HCT116 (cell line): ENCODE measurements at regions not wholly inside any gene's neighbourhood (a gene's known extent, or its start where the extent isn't known, plus 50 kb on each side); places are given as distances from the start of the nearest gene placed in this dataset.

Experiments
- ATAC-seq: fragments of 200-7000 bp; cut with Tn5 transposase; 2 replicates; pipeline ENCODE4 v1.9.1; 2020; ENCODE audit warnings: mild to moderate bottlenecking, moderate library complexity
- BruUV-seq: library from RNA; stranded (reverse); fragments of 400-500 nt; replicated peaks from 2 replicates; lab custom pipeline; 2021; lab: Mats Ljungman, UMichigan
- CTCF ChIA-PET: fragments of 300-600 bp; sonication (Branson Sonifier 250); formaldehyde crosslinking; loops from one replicate; lab custom pipeline; 2021; ENCODE audit warnings: antibody characterized with exemption; lab: Charles Lee
- POLR2A ChIA-PET: fragments of 300-600, 350-600 bp; sonication (Branson Sonifier 250); formaldehyde crosslinking; loops from one replicate; lab custom pipeline; 2021; ENCODE audit warnings: antibody characterized with exemption; lab: Charles Lee
- RAD21 ChIA-PET, 2 experiments: fragments of 300-600 bp; sonication (Branson Sonifier 250); formaldehyde crosslinking; loops; one replicate each; lab custom pipeline; 2023; ENCODE audit warnings: low total read pairs in 2 of 2; ENCODE audit not compliant: uncharacterized antibody in 2 of 2, unreplicated experiment in 2 of 2, low non-redundant PET in 1 of 2; lab: Charles Lee
- DNase-seq: peaks from one replicate; pipeline ENCODE4 v3.0.0-alpha.2; 2010; ENCODE audit warnings: low read depth, low spot score
- H2AFZ ChIP-seq: fragments of 200-600 bp; shearing (Covaris generic), sonication (generic); 2 replicates; pipeline ENCODE4 v1.6.1; 2017; ENCODE audit warnings: low read depth, mixed run types, mixed read lengths, antibody characterized with exemption, low read length; ENCODE audit not compliant: poor library complexity, severe bottlenecking
- H3K27ac ChIP-seq: 2 replicates; pipeline ENCODE4 v1.5.1; 2012; ENCODE audit warnings: low read depth, low read length
- H3K27me3 ChIP-seq: fragments of 200-600 bp; sonication (generic); 2 replicates; pipeline ENCODE4 v1.6.1; 2016; ENCODE audit warnings: mixed run types, low read length, mixed read lengths; ENCODE audit not compliant: insufficient read depth
- H3K36me3 ChIP-seq, 2 experiments: fragments of 200-500 bp in 1 of 2; fragments of 200-600 bp in 1 of 2; sonication (Bioruptor generic) in 1 of 2; sonication (generic) in 1 of 2; 2 replicates each; pipeline versions ENCODE4 v1.5.1 to v1.6.1; 2014 to 2016; ENCODE audit warnings: low read length in 2 of 2, inconsistent platforms in 1 of 2, mixed read lengths in 1 of 2, mixed run types in 1 of 2; ENCODE audit not compliant: insufficient read depth in 2 of 2, control insufficient read depth in 1 of 2
- H3K4me1 ChIP-seq, 2 experiments: fragments of 200-600 bp in 1 of 2; sonication (generic) in 1 of 2; 2 replicates each; pipeline versions ENCODE4 v1.5.1 to v1.6.1; 2012 to 2017; ENCODE audit warnings: low read length in 2 of 2, inconsistent platforms in 1 of 2, mild to moderate bottlenecking in 1 of 2, mixed read lengths in 1 of 2, mixed run types in 1 of 2, moderate library complexity in 1 of 2; ENCODE audit not compliant: insufficient read depth in 2 of 2, control insufficient read depth in 1 of 2
- H3K4me2 ChIP-seq: fragments of 200-600 bp; sonication (generic); 2 replicates; pipeline ENCODE4 v1.6.1; 2017; ENCODE audit warnings: mixed run types, low read length, mixed read lengths
- H3K4me3 ChIP-seq, 2 experiments: fragments of 200-600 bp in 1 of 2; sonication (generic) in 1 of 2; replicated peaks in 1 of 2; 2 replicates each; pipeline ENCODE4 v1.5.1; 2011 to 2016; ENCODE audit warnings: low read length in 2 of 2, control low read depth in 1 of 2, low read depth in 1 of 2, mild to moderate bottlenecking in 1 of 2, mixed read lengths in 1 of 2, mixed run types in 1 of 2
- H3K79me2 ChIP-seq: fragments of 200-600 bp; sonication (generic); 2 replicates; pipeline ENCODE4 v1.6.1; 2017; ENCODE audit warnings: mild to moderate bottlenecking, mixed run types, low read length, moderate library complexity, mixed read lengths; ENCODE audit not compliant: insufficient read depth
- H3K9ac ChIP-seq: fragments of 200-600 bp; sonication (generic); 2 replicates; pipeline ENCODE4 v1.6.1; 2016; ENCODE audit warnings: low read length, mixed read lengths
- H3K9me2 ChIP-seq: fragments of 200-600 bp; sonication (generic), shearing (Covaris generic); 2 replicates; pipeline ENCODE4 v1.6.1; 2017; ENCODE audit warnings: mixed run types, mild to moderate bottlenecking, moderate library complexity; ENCODE audit not compliant: insufficient read depth
- H3K9me3 ChIP-seq, 2 experiments: fragments of 200-500 bp in 1 of 2; fragments of 200-600 bp in 1 of 2; sonication (Bioruptor generic) in 1 of 2; sonication (generic) in 1 of 2; 2 replicates each; pipeline ENCODE4 v1.6.1; 2014 to 2017; ENCODE audit warnings: low read length in 2 of 2, mixed read lengths in 2 of 2, inconsistent platforms in 1 of 2, low read depth in 1 of 2, mild to moderate bottlenecking in 1 of 2, mixed run types in 1 of 2, moderate library complexity in 1 of 2; ENCODE audit not compliant: control insufficient read depth in 1 of 2, insufficient read depth in 1 of 2
- H4K20me1 ChIP-seq: fragments of 200-600 bp; sonication (generic), shearing (Covaris generic); 2 replicates; pipeline ENCODE4 v1.6.1; 2017; ENCODE audit warnings: mixed run types, mild to moderate bottlenecking, moderate library complexity; ENCODE audit not compliant: insufficient read depth
- CBX3 ChIP-seq: IDR thresholded peaks from 2 replicates; pipeline ENCODE4 v1.6.1; 2012; ENCODE audit warnings: low read depth
- CEBPB ChIP-seq: IDR thresholded peaks from 2 replicates; pipeline ENCODE4 v1.6.1; 2012; ENCODE audit warnings: low read depth
- EGR1 ChIP-seq: IDR thresholded peaks from 2 replicates; pipeline ENCODE4 v1.6.1; 2012; ENCODE audit warnings: low read depth
- ELF1 ChIP-seq: IDR thresholded peaks from 2 replicates; pipeline ENCODE4 v1.6.1; 2012; ENCODE audit warnings: low read depth, borderline replicate concordance
- EZH2 ChIP-seq: fragments of 200-600 bp; sonication (generic); IDR thresholded peaks from 2 replicates; pipeline ENCODE4 v1.6.1; 2017; ENCODE audit warnings: antibody characterized with exemption, mixed run types
- EZH2phosphoT487 ChIP-seq: fragments of 200-600 bp; IDR thresholded peaks from 2 replicates; pipeline ENCODE4 v1.6.1; 2018; ENCODE audit warnings: antibody characterized with exemption, borderline replicate concordance
- FOSL1 ChIP-seq: IDR thresholded peaks from 2 replicates; pipeline ENCODE4 v1.6.1; 2012; ENCODE audit warnings: low read depth
- JUND ChIP-seq: IDR thresholded peaks from 2 replicates; pipeline ENCODE4 v1.6.1; 2012
- POLR2AphosphoS5 ChIP-seq: IDR thresholded peaks from 2 replicates; pipeline ENCODE4 v1.6.1; 2011; ENCODE audit warnings: mild to moderate bottlenecking, low read depth, low read length, moderate library complexity
- RAD21 ChIP-seq: IDR thresholded peaks from 2 replicates; pipeline ENCODE4 v1.6.1; 2012; ENCODE audit warnings: low read depth, mild to moderate bottlenecking
- SP1 ChIP-seq: IDR thresholded peaks from 2 replicates; pipeline ENCODE4 v1.6.1; 2012; ENCODE audit warnings: low read depth
- SRF ChIP-seq: IDR thresholded peaks from 2 replicates; pipeline ENCODE4 v1.6.1; 2012; ENCODE audit warnings: low read depth
- TCF7L2 ChIP-seq: IDR thresholded peaks from 2 replicates; pipeline ENCODE4 v1.7.0; 2011; ENCODE audit warnings: borderline replicate concordance, inconsistent platforms; ENCODE audit not compliant: insufficient read depth, insufficient read length; ENCODE audit errors: extremely low read depth
- YY1 ChIP-seq: IDR thresholded peaks from 2 replicates; pipeline ENCODE4 v1.6.1; 2011; ENCODE audit warnings: low read length, low read depth, moderate library complexity, mild to moderate bottlenecking; ENCODE audit not compliant: insufficient replicate concordance; ENCODE audit errors: extremely low read depth
- ZFX ChIP-seq: fragments of 450-650 bp; IDR thresholded peaks from 2 replicates; pipeline ENCODE4 v1.6.1; 2017
- ZNF274 ChIP-seq: fragments of 200-500 bp; sonication (Bioruptor generic); IDR thresholded peaks from 2 replicates; pipeline ENCODE4 v1.6.1; 2014; ENCODE audit warnings: mild to moderate bottlenecking, low read depth, low read length, inconsistent platforms
- intact Hi-C: fragments of 100-400 bp; cut with micrococcal nuclease; formaldehyde crosslinking; loops from 2 replicates; pipeline ENCODE4 v1.10.0; 2022
- TF ChIP-seq, protein P1 (sequence below), 3 experiments: fragments of 200-600 bp in 1 of 3; sonication (generic) in 1 of 3; IDR thresholded peaks in 2 of 3; conservative IDR thresholded peaks in 1 of 3; 2 replicates each; pipeline ENCODE4 v1.5.1; 2012 to 2017; ENCODE audit warnings: low read depth in 2 of 3, low read length in 2 of 3, antibody characterized with exemption in 1 of 3, borderline replicate concordance in 1 of 3, control low read depth in 1 of 3, mild to moderate bottlenecking in 1 of 3, mixed read lengths in 1 of 3, mixed run types in 1 of 3, moderate library complexity in 1 of 3; ENCODE audit not compliant: insufficient read depth in 1 of 3
- TF ChIP-seq, protein P2 (sequence below): IDR thresholded peaks from 2 replicates; pipeline ENCODE4 v1.6.1; 2012
- TF ChIP-seq, protein P3 (sequence below): IDR thresholded peaks from 2 replicates; pipeline ENCODE4 v1.6.1; 2012

DNA sequence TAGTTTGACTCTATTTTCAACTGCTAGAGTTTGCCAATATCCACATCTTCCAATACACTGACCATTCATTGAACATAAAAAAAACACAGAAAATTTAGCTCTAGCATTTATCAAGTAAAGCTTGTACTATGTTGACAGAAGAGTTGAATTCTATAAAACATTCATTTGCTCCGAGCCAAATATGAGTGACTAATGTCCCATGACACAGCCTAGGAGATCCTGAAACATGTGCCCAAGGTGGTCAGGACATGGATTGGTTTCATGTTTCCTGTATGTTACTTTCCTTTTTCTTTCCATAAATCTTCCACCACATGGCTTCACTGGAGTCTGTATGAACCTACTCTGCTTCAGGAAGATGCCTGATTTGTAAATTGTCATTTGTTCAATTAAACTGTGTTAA, 122.4 kb upstream of the PRDM9 start:
- Histone ChIP-seq H3K27ac (no peak overlapping the region), H3K9ac (no peak overlapping the region), H3K9me3 (peaks cover 5 to 15% of the 10 kb centered on the region in 2 experiments; a peak in 2 of 4 replicates), H3K36me3 (no peaks in the 10 kb centered on the region), H3K9me2 (no peaks in the 10 kb centered on the region), H3K4me1 (no peaks in the 10 kb centered on the region), H2AFZ (no peak overlapping the region), H3K4me3 (no peak overlapping the region), H3K27me3 (no peaks in the 10 kb centered on the region), H3K79me2 (no peaks in the 10 kb centered on the region), H4K20me1 (no peaks in the 10 kb centered on the region), H3K4me2 (no peak overlapping the region)
- DNase-seq (no peak), ATAC-seq (no peak)
- TF ChIP-seq, protein P1, sequence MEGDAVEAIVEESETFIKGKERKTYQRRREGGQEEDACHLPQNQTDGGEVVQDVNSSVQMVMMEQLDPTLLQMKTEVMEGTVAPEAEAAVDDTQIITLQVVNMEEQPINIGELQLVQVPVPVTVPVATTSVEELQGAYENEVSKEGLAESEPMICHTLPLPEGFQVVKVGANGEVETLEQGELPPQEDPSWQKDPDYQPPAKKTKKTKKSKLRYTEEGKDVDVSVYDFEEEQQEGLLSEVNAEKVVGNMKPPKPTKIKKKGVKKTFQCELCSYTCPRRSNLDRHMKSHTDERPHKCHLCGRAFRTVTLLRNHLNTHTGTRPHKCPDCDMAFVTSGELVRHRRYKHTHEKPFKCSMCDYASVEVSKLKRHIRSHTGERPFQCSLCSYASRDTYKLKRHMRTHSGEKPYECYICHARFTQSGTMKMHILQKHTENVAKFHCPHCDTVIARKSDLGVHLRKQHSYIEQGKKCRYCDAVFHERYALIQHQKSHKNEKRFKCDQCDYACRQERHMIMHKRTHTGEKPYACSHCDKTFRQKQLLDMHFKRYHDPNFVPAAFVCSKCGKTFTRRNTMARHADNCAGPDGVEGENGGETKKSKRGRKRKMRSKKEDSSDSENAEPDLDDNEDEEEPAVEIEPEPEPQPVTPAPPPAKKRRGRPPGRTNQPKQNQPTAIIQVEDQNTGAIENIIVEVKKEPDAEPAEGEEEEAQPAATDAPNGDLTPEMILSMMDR (IDR thresholded peaks at IDR 0.05 in 2 of 3, conservative IDR thresholded peaks at IDR 0.05 in 1 of 3; ENCODE audit: borderline replicate concordance in 1 of 3, insufficient read depth in 1 of 3, low read depth in 2 of 3, low read length in 2 of 3): no peak
- TF ChIP-seq CEBPB (no peak), JUND (no peak), EGR1 (no peak), YY1 (no peak), SP1 (no peak), POLR2AphosphoS5 (no peak)
- no TSS peak for BruUV-seq
- RAD21 ChIA-PET: no interaction called here
- POLR2A ChIA-PET: no interaction called here
- CTCF ChIA-PET: no interaction called here
- intact Hi-C loops: no loop called here

DNA sequence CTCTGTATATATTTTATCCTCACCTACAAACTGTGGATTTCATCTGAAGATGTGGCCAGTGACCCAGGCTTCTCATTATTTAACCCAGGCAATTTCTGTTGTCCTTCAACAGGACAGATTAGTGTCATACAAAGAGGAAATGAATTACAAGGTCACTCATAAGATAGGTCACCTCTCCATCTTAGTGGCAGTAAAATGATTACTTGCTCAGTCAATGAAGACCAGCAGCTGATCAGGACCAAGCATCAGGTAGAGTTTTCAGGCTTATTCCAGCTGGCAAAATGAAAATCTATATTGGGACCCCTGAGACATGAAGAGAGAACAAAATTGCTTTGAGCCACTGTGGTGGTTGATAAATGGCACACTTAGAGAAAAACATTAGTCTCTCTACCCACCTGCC, 135.2 kb upstream of the PRDM9 start:
- Histone ChIP-seq H4K20me1 (no peaks in the 10 kb centered on the region), H3K9me2 (no peaks in the 10 kb centered on the region), H2AFZ (no peak overlapping the region), H3K36me3 (no peaks in the 10 kb centered on the region), H3K4me2 (no peak overlapping the region), H3K9ac (no peak overlapping the region), H3K4me1 (no peaks in the 10 kb centered on the region), H3K79me2 (no peaks in the 10 kb centered on the region), H3K27ac (no peak overlapping the region), H3K4me3 (no peak overlapping the region), H3K27me3 (no peaks in the 10 kb centered on the region), H3K9me3 (peaks cover 4% of the 10 kb centered on the region in 2 experiments; a peak in 3 of 4 replicates)
- ATAC-seq (no peak), DNase-seq (no peak)
- ChIA-PET CTCF (no interaction called here), POLR2A (no interaction called here), RAD21 (no interaction called here)
- intact Hi-C loops: no loop called here
- BruUV-seq: no TSS peak
- TF ChIP-seq EZH2phosphoT487: no peak
- TF ChIP-seq EZH2: no peak
- no peak for TF ChIP-seq SP1
- TF ChIP-seq ELF1: no peak
- no peak for TF ChIP-seq RAD21
- TF ChIP-seq TCF7L2: no peak
- TF ChIP-seq YY1: no peak
- TF ChIP-seq, protein P2, sequence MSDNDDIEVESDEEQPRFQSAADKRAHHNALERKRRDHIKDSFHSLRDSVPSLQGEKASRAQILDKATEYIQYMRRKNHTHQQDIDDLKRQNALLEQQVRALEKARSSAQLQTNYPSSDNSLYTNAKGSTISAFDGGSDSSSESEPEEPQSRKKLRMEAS: no peak
- no peak for TF ChIP-seq EGR1
- no peak for TF ChIP-seq FOSL1
- no peak for TF ChIP-seq ZFX
- TF ChIP-seq CEBPB: no peak
- TF ChIP-seq, protein P3, sequence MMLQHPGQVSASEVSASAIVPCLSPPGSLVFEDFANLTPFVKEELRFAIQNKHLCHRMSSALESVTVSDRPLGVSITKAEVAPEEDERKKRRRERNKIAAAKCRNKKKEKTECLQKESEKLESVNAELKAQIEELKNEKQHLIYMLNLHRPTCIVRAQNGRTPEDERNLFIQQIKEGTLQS: no peak
- TF ChIP-seq CBX3: no peak
- TF ChIP-seq SRF: no peak
- no peak for TF ChIP-seq ZNF274
- no peak for TF ChIP-seq POLR2AphosphoS5
